Upper lobe of right lung (tissue), 1 donor: ENCODE measurements at regions not wholly inside any gene's neighbourhood (a gene's known extent, or its start where the extent isn't known, plus 50 kb on each side); places are given as distances from the start of the nearest gene placed in this dataset.

ENCODE experiments used
- ATAC-seq: fragments of 200-7000 bp; cut with Tn5 transposase; one replicate; pipeline ENCODE4 v1.9.1; 2020; ENCODE audit warnings: mild to moderate bottlenecking, moderate library complexity
- DNase-seq: peaks from one replicate; pipeline ENCODE4 v3.0.0-alpha.2; 2020
- H3K27ac ChIP-seq: fragments of 200-600 bp; one replicate; pipeline ENCODE4 v1.8.0; 2022
- H3K27me3 ChIP-seq: fragments of 200-600 bp; one replicate; pipeline ENCODE4 v1.8.0; 2022; ENCODE audit warnings: mild to moderate bottlenecking
- H3K36me3 ChIP-seq: fragments of 200-600 bp; one replicate; pipeline ENCODE4 v1.8.0; 2022
- H3K4me1 ChIP-seq: fragments of 200-600 bp; one replicate; pipeline ENCODE4 v1.8.0; 2022
- H3K4me3 ChIP-seq: fragments of 200-600 bp; one replicate; pipeline ENCODE4 v1.8.0; 2022; ENCODE audit warnings: mild to moderate bottlenecking
- H3K9me3 ChIP-seq: fragments of 200-600 bp; one replicate; pipeline ENCODE4 v1.8.0; 2022
- CTCF ChIP-seq: fragments of 200-600 bp; IDR thresholded peaks from one replicate; pipeline ENCODE4 v1.8.0; 2022; ENCODE audit warnings: antibody characterized with exemption
- intact Hi-C: fragments of 100-400 bp; cut with DNase I; formaldehyde crosslinking; loops from one replicate; pipeline ENCODE4 v1.11.0; 2022
- donor health status: DM: no; HTN: yes; CAD: no; lungs with severe emphysema.

- H3K4me3 ChIP-seq, result peak overlapping the region; percentile 9
- no peaks in the 10 kb centered on the region for H3K36me3 ChIP-seq
- H3K27ac ChIP-seq, result peak overlapping the region; percentile 14
- intact Hi-C loops, result no loop called here
- peaks cover 11% of the 10 kb centered on the region for H3K4me1 ChIP-seq
- no peak for DNase-seq
- no peak for TF ChIP-seq CTCF
- peak; percentile 78 for ATAC-seq
- no peaks in the 10 kb centered on the region for H3K9me3 ChIP-seq
- H3K27me3 ChIP-seq, result no peaks in the 10 kb centered on the region
These were observed 91.5 kb upstream of the DNAH5 start for GRCh38 chr5:14035859-14036503.

- no peak for DNase-seq
- TF ChIP-seq CTCF, result no peak
- Histone ChIP-seq H3K4me1 (peaks cover 11% of the 10 kb centered on the region), H3K9me3 (no peaks in the 10 kb centered on the region), H3K27me3 (no peaks in the 10 kb centered on the region), H3K27ac (no peak overlapping the region), H3K4me3 (no peak overlapping the region), H3K36me3 (no peaks in the 10 kb centered on the region)
- no peak for ATAC-seq
- intact Hi-C loops, result no loop called here
These were observed 90.5 kb upstream of the DNAH5 start for GRCh38 chr5:14034963-14035362.

- intact Hi-C loops, result no loop called here
- peak; percentile 17 for ATAC-seq
- Histone ChIP-seq H3K36me3 (no peaks in the 10 kb centered on the region), H3K4me1 (peaks cover 11% of the 10 kb centered on the region), H3K9me3 (no peaks in the 10 kb centered on the region), H3K27ac (no peak overlapping the region), H3K4me3 (no peak overlapping the region), H3K27me3 (no peaks in the 10 kb centered on the region)
- TF ChIP-seq CTCF, result no peak
- no peak for DNase-seq
These were observed 88.4 kb upstream of the DNAH5 start for GRCh38 chr5:14032918-14033317.

GRCh38 chr5:14028938-14029584 lies 84.6 kb upstream of the DNAH5 start:
- no peak for TF ChIP-seq CTCF
- Histone ChIP-seq H3K9me3 (no peaks in the 10 kb centered on the region), H3K4me3 (no peak overlapping the region), H3K27me3 (no peaks in the 10 kb centered on the region), H3K4me1 (no peaks in the 10 kb centered on the region), H3K36me3 (no peaks in the 10 kb centered on the region), H3K27ac (no peak overlapping the region)
- intact Hi-C loops, result no loop called here
- DNase-seq (no peak), ATAC-seq (no peak)

- no peak overlapping the region for H3K4me3 ChIP-seq
- DNase-seq, result no peak
- intact Hi-C loops, result no loop called here
These were observed 83.7 kb upstream of the DNAH5 start for GRCh38 chr5:14028188-14028587.

More at GRCh38 chr5:14028188-14028587, 83.7 kb upstream of the DNAH5 start:
- ATAC-seq, result no peak
- H3K27ac ChIP-seq, result no peak overlapping the region
- no peak for TF ChIP-seq CTCF
- H3K9me3 ChIP-seq, result no peaks in the 10 kb centered on the region
- no peaks in the 10 kb centered on the region for H3K4me1 ChIP-seq
- no peaks in the 10 kb centered on the region for H3K36me3 ChIP-seq
- H3K27me3 ChIP-seq, result no peaks in the 10 kb centered on the region
